ENCODE measurements at regions not wholly inside any gene's neighbourhood (a gene's known extent, or its start where the extent isn't known, plus 50 kb on each side); places are given as distances from the start of the nearest gene placed in this dataset.

DNA sequence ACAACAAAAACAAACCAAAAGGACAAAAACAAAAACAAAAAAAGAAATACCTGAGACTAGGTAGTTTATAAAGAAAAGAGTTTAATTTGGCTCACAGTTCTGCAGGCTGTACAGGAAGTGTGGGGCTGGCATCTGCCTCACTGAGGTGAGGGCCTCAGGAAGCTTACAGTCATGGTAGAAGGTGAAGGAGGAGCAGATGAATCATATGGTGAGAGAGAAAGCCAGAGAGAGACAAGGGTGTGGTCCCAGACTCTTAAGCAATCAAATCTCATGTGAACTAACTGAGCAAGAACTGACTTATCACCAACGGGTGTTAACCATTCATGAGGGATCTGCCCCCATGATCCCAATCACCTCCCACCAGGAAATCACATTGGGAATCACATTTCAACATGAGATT lies 58.8 kb upstream of the ZBED5 start:
- Histone ChIP-seq H3K4me1 (no peaks in the 10 kb centered on the region), H3K4me3 (no peak overlapping the region), H3K9me3 (no peaks in the 10 kb centered on the region), H3K27ac (no peak overlapping the region), H3K27me3 (no peaks in the 10 kb centered on the region), H3K36me3 (replicated peaks in 1 of 2; ENCODE audit: insufficient read depth in 1 of 2, low read depth in 2 of 2) (no peaks in the 10 kb centered on the region)
- no peak for ATAC-seq
- DNase-seq, result no peak
- no peak for TF ChIP-seq POLR2A (IDR thresholded peaks at IDR 0.05)
- TF ChIP-seq, protein P1, sequence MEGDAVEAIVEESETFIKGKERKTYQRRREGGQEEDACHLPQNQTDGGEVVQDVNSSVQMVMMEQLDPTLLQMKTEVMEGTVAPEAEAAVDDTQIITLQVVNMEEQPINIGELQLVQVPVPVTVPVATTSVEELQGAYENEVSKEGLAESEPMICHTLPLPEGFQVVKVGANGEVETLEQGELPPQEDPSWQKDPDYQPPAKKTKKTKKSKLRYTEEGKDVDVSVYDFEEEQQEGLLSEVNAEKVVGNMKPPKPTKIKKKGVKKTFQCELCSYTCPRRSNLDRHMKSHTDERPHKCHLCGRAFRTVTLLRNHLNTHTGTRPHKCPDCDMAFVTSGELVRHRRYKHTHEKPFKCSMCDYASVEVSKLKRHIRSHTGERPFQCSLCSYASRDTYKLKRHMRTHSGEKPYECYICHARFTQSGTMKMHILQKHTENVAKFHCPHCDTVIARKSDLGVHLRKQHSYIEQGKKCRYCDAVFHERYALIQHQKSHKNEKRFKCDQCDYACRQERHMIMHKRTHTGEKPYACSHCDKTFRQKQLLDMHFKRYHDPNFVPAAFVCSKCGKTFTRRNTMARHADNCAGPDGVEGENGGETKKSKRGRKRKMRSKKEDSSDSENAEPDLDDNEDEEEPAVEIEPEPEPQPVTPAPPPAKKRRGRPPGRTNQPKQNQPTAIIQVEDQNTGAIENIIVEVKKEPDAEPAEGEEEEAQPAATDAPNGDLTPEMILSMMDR (IDR thresholded peaks at IDR 0.05), result no peak
- intact Hi-C loops (cut with DNase I), result no loop called here
- WGBS, 2 donors, result 0% methylated on average over 1 of the region's 1 CpG

DNA sequence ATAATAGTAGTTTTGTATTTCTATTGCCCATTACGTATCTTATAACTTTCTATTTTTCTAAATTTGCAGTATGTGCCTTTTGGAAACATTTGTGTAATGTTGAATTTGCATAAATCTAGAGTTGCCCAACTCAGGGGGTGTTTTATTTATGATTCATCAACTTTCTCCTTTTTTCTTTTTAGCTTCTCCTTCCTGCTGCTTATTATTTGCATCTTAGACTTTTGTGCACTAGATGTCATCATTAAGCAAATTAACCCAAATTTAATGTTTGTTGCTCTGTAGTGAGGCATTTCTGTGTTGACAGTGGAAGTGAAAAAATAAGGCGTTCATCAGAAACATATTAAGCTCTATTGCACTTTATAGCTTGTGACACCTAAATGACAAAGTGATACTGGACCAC lies 56.2 kb upstream of the ZBED5 start:
- 73 to 84% methylated on average over 2 of the region's 2 CpGs for WGBS, 2 donors
- no peaks in the 10 kb centered on the region for H3K9me3 ChIP-seq
- H3K27me3 ChIP-seq, result no peaks in the 10 kb centered on the region
- TF ChIP-seq POLR2A (IDR thresholded peaks at IDR 0.05), result no peak
- TF ChIP-seq, protein P1 (IDR thresholded peaks at IDR 0.05), result no peak
- H3K36me3 ChIP-seq (replicated peaks in 1 of 2; ENCODE audit: insufficient read depth in 1 of 2, low read depth in 2 of 2), result no peaks in the 10 kb centered on the region
- H3K4me3 ChIP-seq, result no peak overlapping the region
- no peak overlapping the region for H3K27ac ChIP-seq
- intact Hi-C loops (cut with DNase I), result no loop called here
- ATAC-seq (no peak), DNase-seq (no peak)
- H3K4me1 ChIP-seq, result no peaks in the 10 kb centered on the region

DNA sequence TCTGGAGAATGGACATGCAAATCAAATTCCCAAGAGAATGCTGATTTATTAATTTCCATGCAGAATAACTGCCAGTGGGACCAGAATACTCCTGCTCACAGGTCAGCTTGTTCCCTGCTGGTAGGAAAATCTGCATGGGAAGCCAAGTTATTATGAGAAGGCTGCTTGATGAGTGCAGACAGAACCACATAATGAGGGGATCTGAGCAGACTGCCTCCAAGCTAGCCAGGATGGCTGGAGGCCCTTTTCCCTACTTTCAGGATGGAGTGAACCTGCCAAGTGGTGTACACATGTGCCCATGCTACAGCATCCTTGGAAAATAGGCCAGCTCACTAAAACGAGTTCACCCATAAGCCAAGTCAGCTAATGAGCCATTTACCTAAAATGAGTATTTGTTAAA lies 55.2 kb upstream of the ZBED5 start:
- DNase-seq, result no peak
- Histone ChIP-seq H3K36me3 (replicated peaks in 1 of 2; ENCODE audit: insufficient read depth in 1 of 2, low read depth in 2 of 2) (no peaks in the 10 kb centered on the region), H3K27me3 (no peaks in the 10 kb centered on the region), H3K4me1 (peaks cover 3% of the 10 kb centered on the region), H3K9me3 (no peaks in the 10 kb centered on the region), H3K27ac (no peak overlapping the region), H3K4me3 (no peak overlapping the region)
- TF ChIP-seq, protein P1 (IDR thresholded peaks at IDR 0.05), result no peak
- no peak for TF ChIP-seq POLR2A (IDR thresholded peaks at IDR 0.05)
- no peak for ATAC-seq
- intact Hi-C loops (cut with DNase I), result no loop called here
- WGBS, 2 donors, result 50 to 63% methylated on average over 1 of the region's 1 CpG

DNA sequence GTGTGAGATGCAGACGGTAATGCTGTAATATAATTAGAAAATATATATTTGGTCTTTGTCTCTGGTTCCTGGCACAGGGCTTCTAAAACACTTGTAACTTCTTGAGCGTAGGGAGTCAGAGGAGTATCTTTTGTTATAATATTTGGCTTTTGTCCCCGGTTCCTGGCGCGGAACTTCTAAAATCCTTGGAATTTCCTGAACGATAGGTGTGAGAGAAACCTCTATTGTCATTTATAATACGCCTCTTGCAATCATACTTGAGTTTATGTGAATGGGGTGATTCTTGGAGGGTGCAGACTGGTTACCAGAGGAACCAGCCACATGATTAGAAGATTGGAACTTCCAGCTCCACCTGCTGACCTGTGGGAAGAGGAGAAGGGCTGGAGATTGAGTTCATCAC lies 54.1 kb upstream of the ZBED5 start:
- TF ChIP-seq POLR2A (IDR thresholded peaks at IDR 0.05), result no peak
- TF ChIP-seq, protein P1 (IDR thresholded peaks at IDR 0.05), result no peak
- no peak for ATAC-seq

DNA sequence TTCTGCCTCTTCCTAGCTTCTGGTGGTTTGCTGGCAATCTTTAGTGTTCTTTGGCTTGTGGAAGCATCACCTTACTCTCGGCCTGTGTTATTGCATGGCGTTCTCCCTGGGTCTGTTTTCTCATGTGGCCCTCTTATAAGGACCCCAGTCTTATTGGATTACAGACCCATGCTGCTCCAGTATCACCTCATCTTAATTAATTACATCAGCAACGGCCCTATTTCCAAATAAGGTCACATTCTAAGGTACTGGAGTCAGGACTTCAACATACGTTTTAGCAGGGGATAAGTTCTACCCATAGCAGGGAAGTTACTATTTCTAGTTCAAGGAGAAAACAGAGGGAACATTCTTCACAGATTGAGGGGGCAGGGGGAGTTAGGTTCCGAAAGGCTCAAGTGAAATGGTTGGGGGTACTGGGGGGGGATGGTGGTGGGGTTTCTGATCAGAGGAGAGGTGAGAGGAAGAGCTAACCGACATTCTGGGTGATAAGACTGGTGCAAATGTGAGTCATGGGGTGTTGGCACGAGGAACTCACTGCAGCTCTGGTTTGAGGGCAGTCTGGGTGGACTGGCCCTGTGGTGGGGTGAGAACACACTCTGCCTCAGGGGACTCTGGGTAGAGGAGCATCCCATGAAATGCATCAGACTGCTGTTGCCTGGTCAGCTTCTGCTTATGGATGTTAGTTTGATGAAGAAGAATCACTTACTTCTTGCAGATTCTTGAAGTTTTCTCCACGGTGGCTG lies 51.5 kb upstream of the ZBED5 start:
- Histone ChIP-seq H3K27ac (peak overlapping the region in 3 of 4 donors; percentile 42 to 79 (median 60)), H3K9me3 (no peaks in the 10 kb centered on the region), H3K27me3 (no peaks in the 10 kb centered on the region), H3K36me3 (replicated peaks in 1 of 2; ENCODE audit: insufficient read depth in 1 of 2, low read depth in 2 of 2) (no peaks in the 10 kb centered on the region), H3K4me1 (peaks cover 6% of the 10 kb centered on the region), H3K4me3 (no peak overlapping the region)
- ATAC-seq (peak; percentile 33), DNase-seq (no peak)
- WGBS, 2 donors, result 60 to 69% methylated on average over 8 of the region's 8 CpGs
- intact Hi-C loops (cut with DNase I), result no loop called here
- TF ChIP-seq, protein P1 (IDR thresholded peaks at IDR 0.05), result no peak
- no peak for TF ChIP-seq POLR2A (IDR thresholded peaks at IDR 0.05)

More for the DNA sequence above, 54.1 kb upstream of the ZBED5 start:
- intact Hi-C loops (cut with DNase I), result no loop called here
- H3K9me3 ChIP-seq, result no peaks in the 10 kb centered on the region
- H3K36me3 ChIP-seq (replicated peaks in 1 of 2; ENCODE audit: insufficient read depth in 1 of 2, low read depth in 2 of 2), result no peaks in the 10 kb centered on the region
- whole genome bisulfite sequencing, 2 donors, result 84 to 85% methylated on average over 7 of the region's 7 CpGs
- peaks cover 6% of the 10 kb centered on the region for H3K4me1 ChIP-seq
- DNase-seq, result no peak
- no peaks in the 10 kb centered on the region for H3K27me3 ChIP-seq
- no peak overlapping the region for H3K27ac ChIP-seq
- H3K4me3 ChIP-seq, result no peak overlapping the region
